ENCODE measurements at regions not wholly inside any gene's neighbourhood (a gene's known extent, or its start where the extent isn't known, plus 50 kb on each side); places are given as distances from the start of the nearest gene placed in this dataset.

DNA sequence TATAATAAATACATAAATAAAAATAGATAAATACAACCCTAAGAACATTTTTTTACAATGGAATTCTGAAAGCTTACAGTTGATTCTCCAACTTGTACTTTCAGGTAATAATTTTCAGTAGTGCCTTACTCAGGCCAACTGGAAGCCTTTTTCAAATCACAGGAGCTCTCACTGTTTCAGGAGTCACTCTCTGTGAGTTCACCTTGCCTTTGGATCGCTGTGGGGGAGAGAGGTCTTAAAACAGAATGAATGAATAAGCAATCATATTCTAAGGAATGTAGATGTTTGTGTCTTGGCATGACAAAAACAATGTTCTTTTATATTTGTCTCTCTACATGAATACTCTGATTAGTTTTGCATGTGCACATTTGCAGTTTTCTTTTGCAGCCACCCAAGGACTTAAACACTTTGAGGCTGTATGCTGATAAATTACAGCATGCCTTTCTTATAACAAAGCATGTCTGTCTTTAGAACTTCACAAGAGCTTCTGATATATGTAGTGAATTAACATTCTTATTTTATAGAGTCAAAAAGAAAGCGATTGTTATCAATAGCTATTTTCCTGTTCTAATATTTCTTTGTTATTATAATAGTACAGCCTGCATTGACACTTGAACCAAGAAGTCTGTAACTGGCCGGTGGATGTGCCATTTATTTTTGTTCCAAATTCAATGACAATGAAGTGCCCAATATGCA is 1111.5 kb upstream of the ATXN8OS start:
- H3K4me1 ChIP-seq (ENCODE audit: control insufficient read depth, insufficient read depth, low read length), result no peaks in the 10 kb centered on the region
- WGBS (ENCODE audit: insufficient coverage), result 30% methylated on average over 1 of the region's 3 CpGs
- Mint-ChIP-seq H3K4me1 (no peaks in the 10 kb centered on the region), H3K4me3 (no peak overlapping the region), H3K36me3 (peaks cover 9% of the 10 kb centered on the region), H3K9me3 (peaks cover 11 to 17% of the 10 kb centered on the region in 2 donors), H3K27me3 (ENCODE audit: low read depth in 2 of 2) (no peaks in the 10 kb centered on the region), H3K27ac (no peak overlapping the region)
- H3K27ac ChIP-seq (ENCODE audit: low read length), result no peak overlapping the region
- DNase-seq (no peak), ATAC-seq (no peak)
- TF ChIP-seq, protein P1, sequence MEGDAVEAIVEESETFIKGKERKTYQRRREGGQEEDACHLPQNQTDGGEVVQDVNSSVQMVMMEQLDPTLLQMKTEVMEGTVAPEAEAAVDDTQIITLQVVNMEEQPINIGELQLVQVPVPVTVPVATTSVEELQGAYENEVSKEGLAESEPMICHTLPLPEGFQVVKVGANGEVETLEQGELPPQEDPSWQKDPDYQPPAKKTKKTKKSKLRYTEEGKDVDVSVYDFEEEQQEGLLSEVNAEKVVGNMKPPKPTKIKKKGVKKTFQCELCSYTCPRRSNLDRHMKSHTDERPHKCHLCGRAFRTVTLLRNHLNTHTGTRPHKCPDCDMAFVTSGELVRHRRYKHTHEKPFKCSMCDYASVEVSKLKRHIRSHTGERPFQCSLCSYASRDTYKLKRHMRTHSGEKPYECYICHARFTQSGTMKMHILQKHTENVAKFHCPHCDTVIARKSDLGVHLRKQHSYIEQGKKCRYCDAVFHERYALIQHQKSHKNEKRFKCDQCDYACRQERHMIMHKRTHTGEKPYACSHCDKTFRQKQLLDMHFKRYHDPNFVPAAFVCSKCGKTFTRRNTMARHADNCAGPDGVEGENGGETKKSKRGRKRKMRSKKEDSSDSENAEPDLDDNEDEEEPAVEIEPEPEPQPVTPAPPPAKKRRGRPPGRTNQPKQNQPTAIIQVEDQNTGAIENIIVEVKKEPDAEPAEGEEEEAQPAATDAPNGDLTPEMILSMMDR (IDR thresholded peaks at IDR 0.05), result no peak
- no peaks in the 10 kb centered on the region for H3K36me3 ChIP-seq (ENCODE audit: control insufficient read depth, insufficient read depth, low read length)
- intact Hi-C loops (cut with micrococcal nuclease), result no loop called here
- no peaks in the 10 kb centered on the region for H3K27me3 ChIP-seq (ENCODE audit: control insufficient read depth, insufficient read depth, low read length)
- H3K9me3 ChIP-seq (ENCODE audit: control insufficient read depth, insufficient read depth, low read length), result no peaks in the 10 kb centered on the region
- no peak overlapping the region for H3K4me3 ChIP-seq (ENCODE audit: low read length)

DNA sequence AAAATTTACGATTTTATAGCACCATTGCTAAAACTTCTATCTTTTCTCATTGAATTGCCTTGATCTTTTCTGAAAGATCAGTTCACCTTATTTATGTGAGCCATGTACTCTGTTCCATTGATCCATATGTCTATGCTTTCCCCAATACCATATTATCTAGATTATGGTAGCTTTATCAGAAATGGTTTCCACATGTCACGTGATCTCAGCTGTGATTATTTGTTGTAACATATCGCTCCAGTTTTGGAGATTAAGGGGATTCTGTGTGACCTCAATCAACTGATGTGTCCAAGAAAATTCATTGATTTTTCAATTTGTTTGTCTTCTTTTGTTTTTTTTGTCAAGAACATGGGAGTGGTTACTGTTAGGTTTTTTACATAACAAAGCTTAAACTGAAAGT is 1114.5 kb upstream of the ATXN8OS start:
- no peak for ATAC-seq

DNA sequence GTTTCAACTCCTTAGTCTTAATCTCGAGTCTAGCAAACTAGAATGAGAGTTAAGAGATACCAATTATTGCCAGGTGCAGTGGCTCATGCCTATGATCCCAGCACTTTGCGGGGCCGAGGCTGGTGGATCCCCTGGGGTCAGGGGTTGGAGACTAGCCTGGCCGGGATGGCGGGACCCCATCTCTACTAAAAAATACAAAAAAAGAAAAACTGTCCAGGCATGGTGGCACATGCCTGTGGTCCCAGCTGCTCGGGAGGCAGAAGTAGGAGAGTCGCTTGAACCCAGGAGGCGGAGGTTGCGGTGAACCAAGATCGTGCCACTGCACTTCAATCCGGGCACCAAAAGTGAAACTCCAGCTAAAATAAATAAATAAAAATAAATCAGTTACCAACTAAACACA is 1119.5 kb upstream of the ATXN8OS start:
- TF ChIP-seq, protein P1 (IDR thresholded peaks at IDR 0.05), result no peak
- ATAC-seq (no peak), DNase-seq (no peak)
- H3K9me3 Mint-ChIP-seq, result peaks cover 2 to 6% of the 10 kb centered on the region in 2 donors
- peaks cover 8% of the 10 kb centered on the region for H3K36me3 Mint-ChIP-seq
- no peaks in the 10 kb centered on the region for H3K4me1 Mint-ChIP-seq
- H3K27ac ChIP-seq (ENCODE audit: low read length), result no peak overlapping the region
- no peaks in the 10 kb centered on the region for H3K27me3 Mint-ChIP-seq (ENCODE audit: low read depth in 2 of 2)
- H3K9me3 ChIP-seq (ENCODE audit: control insufficient read depth, insufficient read depth, low read length), result peaks cover 15% of the 10 kb centered on the region
- no peaks in the 10 kb centered on the region for H3K27me3 ChIP-seq (ENCODE audit: control insufficient read depth, insufficient read depth, low read length)
- 88% methylated on average over 10 of the region's 11 CpGs for WGBS (ENCODE audit: insufficient coverage)
- H3K36me3 ChIP-seq (ENCODE audit: control insufficient read depth, insufficient read depth, low read length), result no peaks in the 10 kb centered on the region
- intact Hi-C loops (cut with micrococcal nuclease), result no loop called here
- H3K4me3 Mint-ChIP-seq, result no peak overlapping the region
- no peak overlapping the region for H3K4me3 ChIP-seq (ENCODE audit: low read length)
- no peak overlapping the region for H3K27ac Mint-ChIP-seq
- H3K4me1 ChIP-seq (ENCODE audit: control insufficient read depth, insufficient read depth, low read length), result no peaks in the 10 kb centered on the region

More for the DNA sequence above, 1114.5 kb upstream of the ATXN8OS start:
- no peaks in the 10 kb centered on the region for H3K36me3 Mint-ChIP-seq
- no peaks in the 10 kb centered on the region for H3K4me1 ChIP-seq (ENCODE audit: control insufficient read depth, insufficient read depth, low read length)
- H3K27ac ChIP-seq (ENCODE audit: low read length), result no peak overlapping the region
- WGBS (ENCODE audit: insufficient coverage), result 79% methylated on average over 2 of the region's 3 CpGs
- H3K4me3 Mint-ChIP-seq, result no peak overlapping the region
- H3K36me3 ChIP-seq (ENCODE audit: control insufficient read depth, insufficient read depth, low read length), result no peaks in the 10 kb centered on the region
- DNase-seq, result no peak
- H3K27me3 ChIP-seq (ENCODE audit: control insufficient read depth, insufficient read depth, low read length), result no peaks in the 10 kb centered on the region
- H3K27me3 Mint-ChIP-seq (ENCODE audit: low read depth in 2 of 2), result no peaks in the 10 kb centered on the region
- H3K27ac Mint-ChIP-seq, result no peak overlapping the region
- no peaks in the 10 kb centered on the region for H3K4me1 Mint-ChIP-seq
- TF ChIP-seq, protein P1 (IDR thresholded peaks at IDR 0.05), result no peak
- H3K9me3 ChIP-seq (ENCODE audit: control insufficient read depth, insufficient read depth, low read length), result peaks cover 2% of the 10 kb centered on the region
- intact Hi-C loops (cut with micrococcal nuclease), result no loop called here
- H3K9me3 Mint-ChIP-seq, result peaks cover 3 to 6% of the 10 kb centered on the region in 2 donors
- no peak overlapping the region for H3K4me3 ChIP-seq (ENCODE audit: low read length)

DNA sequence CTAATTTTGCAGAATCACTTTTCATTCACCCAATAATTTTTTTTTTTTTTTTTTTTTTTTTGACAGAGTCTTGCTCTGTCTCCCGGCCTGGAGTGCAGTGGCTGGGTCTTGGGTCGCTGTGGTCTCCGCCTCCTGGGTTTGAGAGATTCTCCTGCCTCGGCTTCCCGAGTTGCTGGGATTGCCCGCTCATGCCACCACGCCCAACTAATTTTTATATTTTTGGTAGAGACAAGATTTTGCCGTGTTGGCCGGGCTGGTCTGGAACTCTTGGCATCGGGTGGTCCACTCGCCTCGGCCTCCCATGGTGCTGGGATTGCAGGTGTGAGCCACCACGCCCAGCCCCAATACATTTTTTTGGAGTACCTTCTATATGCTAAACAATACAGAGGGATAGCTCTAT is 1120.0 kb upstream of the ATXN8OS start:
- no peak for ATAC-seq
- TF ChIP-seq, protein P1 (IDR thresholded peaks at IDR 0.05), result no peak
- Mint-ChIP-seq H3K36me3 (peaks cover 8% of the 10 kb centered on the region), H3K4me1 (no peaks in the 10 kb centered on the region), H3K9me3 (peaks cover 2 to 6% of the 10 kb centered on the region in 2 donors), H3K27ac (no peak overlapping the region), H3K4me3 (no peak overlapping the region), H3K27me3 (ENCODE audit: low read depth in 2 of 2) (no peaks in the 10 kb centered on the region)
- H3K9me3 ChIP-seq (ENCODE audit: control insufficient read depth, insufficient read depth, low read length), result peaks cover 20% of the 10 kb centered on the region
- H3K4me3 ChIP-seq (ENCODE audit: low read length), result no peak overlapping the region
- H3K4me1 ChIP-seq (ENCODE audit: control insufficient read depth, insufficient read depth, low read length), result no peaks in the 10 kb centered on the region
- no peak overlapping the region for H3K27ac ChIP-seq (ENCODE audit: low read length)
- H3K27me3 ChIP-seq (ENCODE audit: control insufficient read depth, insufficient read depth, low read length), result no peaks in the 10 kb centered on the region
- intact Hi-C loops (cut with micrococcal nuclease), result no loop called here
- DNase-seq, result no peak
- no peaks in the 10 kb centered on the region for H3K36me3 ChIP-seq (ENCODE audit: control insufficient read depth, insufficient read depth, low read length)
- 96% methylated on average over 13 of the region's 13 CpGs for WGBS (ENCODE audit: insufficient coverage)

Measured in natural killer cell (primary cell).